GM19452 (cell line): ENCODE measurements at regions not wholly inside any gene's neighbourhood (a gene's known extent, or its start where the extent isn't known, plus 50 kb on each side); places are given as distances from the start of the nearest gene placed in this dataset.

Source experiments
- ATAC-seq: cut with Tn5 transposase; IDR thresholded peaks from one replicate; pipeline ENCODE4 v1.9.1; 2021; ENCODE audit not compliant: unreplicated experiment

DNA sequence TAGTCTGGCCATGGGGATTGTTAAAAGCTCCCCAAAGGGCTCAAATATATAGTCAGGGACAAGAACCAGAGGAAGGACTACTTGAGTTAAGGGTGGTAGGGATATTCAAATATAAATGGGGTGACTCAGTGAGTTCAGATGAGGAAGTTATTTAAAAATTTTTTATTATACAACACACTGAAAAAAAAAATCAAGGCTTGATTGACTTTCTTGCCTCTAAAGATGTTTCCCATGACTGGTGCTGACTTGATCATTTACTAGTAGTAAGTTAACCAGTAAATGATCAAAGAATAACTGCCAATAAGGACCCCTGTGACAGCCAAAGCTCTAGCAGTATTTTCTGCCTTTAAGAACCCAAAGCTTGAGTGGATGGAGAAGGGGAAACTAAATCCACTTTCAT, 357.6 kb upstream of the NR5A2 start:
- ATAC-seq, result no peak

DNA sequence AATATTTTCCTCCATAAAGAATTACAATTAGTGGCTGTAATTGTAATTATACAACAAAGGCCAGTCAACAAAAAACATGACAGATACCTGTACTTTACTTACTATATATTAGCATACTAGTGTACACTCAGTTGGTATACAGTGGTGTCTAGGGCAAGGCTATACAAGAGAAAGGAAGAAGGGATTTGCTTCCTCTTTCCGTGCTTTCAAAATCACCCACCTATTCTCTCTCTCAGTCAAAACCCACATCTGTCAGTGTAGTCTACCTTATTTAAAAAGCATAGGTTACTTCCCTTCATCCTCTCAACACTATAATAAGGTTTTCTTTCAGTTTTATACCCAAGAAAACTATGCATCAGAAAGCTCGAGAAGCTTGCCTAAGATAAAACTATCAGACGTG, 355.8 kb upstream of the NR5A2 start:
- ATAC-seq, result no peak

DNA sequence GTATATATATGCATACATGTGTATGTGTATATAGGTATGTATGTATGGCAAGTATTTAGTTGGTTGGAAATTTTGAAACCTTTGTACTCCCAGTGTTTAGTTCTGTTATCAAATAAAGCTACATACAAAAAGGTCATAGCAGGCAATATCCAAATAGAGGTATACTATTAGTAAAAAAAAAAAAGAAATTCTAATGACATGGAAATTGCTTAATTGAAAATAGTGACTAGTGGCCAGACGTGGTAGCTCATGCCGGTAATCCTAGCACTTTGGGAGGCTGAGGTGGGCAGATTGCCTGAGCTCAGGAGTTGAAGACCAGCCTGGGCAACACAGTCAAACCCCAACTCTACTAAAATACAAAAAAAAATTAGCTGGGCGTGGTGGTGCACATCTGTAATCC, 351.6 kb upstream of the NR5A2 start:
- ATAC-seq, result no peak

DNA sequence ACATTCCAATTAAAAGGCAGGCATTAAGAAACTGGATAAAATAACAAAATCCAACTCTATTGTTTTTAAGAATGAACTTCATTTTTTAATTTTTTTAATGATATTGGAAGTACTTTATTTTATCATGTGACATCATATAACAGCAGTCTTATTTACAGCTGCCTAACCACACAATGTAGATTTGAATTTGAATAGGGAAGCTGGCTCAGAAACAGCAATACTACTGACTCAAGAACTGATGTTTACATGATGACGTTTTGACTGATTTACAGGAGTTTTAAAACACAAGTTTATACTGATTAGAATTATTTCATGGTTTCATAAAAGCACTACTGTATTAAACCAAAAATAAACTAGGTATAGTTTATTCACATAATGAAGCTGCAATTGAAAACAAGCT, 348.7 kb upstream of the NR5A2 start:
- no peak for ATAC-seq

DNA sequence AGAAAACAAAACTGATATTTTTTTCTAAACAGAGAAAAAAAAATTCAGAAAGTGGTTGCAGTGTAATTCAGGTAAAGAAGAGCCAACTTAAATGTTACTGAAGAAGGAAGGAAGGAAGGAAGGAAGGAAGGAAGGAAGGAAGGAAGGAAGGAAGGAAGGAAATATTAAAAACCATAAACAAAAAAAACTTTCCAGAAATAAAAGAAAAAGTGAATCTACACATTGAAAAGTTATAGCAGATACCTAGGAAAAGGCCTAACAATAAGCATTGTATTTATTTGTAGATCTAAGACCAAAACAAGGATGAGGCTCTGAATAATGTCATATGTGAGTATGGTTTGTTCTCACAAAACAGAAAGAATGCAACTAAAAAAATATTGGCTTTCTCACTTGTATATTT, 345.4 kb upstream of the NR5A2 start:
- no peak for ATAC-seq

DNA sequence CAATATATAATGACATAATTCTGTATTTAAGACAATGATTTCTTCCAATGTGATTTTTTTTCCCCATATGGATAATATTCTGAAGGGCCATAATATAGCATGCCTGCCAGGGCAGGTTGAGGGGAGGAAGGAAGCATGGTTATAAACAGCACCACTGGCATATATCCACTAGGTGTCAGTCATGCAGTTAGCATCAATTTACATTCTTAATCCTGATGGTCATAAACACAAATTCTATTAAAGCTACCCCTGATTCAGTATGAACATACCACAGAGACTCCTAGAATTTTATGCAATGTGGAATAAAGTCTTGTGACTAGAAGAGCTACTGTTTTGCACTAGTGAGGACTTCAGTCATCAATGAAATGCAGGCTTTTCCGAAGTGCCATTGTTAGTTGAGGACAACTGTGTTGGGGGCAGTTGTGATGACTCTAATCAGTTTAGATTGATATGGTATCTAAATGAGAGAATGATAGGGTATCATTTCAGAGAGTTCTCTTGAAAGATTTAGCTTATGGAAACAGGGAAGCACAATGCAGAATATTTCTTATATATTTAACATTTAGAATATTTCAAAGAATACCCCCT, 342.7 kb upstream of the NR5A2 start:
- no peak for ATAC-seq

DNA sequence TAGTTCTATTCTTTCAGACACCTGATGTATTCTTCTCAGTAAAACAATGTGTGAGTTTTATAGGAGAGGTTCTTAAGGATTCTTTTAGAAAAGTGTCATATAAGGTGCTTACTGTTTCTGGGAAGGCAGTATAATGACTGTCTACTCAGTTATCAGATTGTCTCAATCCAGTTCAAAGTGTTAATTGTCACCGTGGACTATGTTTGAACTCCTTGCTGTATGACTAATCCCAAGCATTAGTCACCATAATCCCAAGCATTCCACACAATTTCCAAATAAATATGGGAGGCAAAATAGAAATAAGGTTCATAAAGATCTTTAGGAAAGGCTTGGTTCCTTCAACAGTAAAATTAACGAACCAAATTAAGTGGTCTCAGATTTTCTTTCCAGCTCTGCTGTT, 342.1 kb upstream of the NR5A2 start:
- ATAC-seq, result no peak

DNA sequence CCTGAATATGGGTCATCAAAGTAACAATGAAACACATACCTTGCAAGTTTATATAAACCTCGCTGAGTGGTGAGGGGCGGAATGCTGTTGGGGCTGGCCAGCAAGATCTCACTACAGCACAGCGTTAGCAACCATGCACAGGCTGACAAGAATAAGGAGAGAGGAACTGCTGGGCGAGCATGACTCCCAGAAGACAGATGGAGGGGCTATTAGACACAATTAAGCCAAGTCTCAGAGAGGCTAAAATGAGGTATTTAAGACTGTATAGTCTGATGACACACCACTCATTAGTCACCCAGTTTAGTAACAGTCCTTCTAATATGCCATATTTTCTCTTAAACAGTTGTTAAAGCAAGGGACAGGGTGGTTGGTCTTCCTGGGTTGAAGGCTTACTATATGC, 340.2 kb upstream of the NR5A2 start:
- no peak for ATAC-seq

DNA sequence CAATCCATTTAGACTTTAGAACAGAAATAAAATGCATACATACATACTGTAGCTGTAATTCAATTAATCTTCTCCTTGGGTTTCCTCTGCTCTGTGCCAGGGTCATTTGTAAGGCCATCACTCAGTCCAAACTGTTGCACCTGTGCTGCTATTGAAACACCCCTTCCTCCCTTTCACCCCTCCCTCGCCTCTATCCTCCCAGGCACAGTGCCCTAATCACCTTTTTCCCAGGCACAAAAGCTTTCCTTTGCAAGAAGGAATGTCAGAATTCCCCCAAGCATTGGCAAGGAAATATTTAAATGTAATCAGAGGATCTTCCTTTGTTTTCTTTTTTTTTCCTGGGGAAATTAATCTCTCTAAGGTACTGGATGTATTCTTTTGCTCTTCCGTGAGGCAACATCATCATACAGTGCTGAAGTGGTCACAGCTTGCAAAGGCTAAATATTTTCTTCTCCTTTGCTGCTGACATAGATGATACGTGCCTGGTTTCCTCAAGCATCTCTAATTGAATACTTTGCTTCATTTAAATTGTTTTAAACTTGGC, 339.3 kb upstream of the NR5A2 start:
- ATAC-seq, result no peak

DNA sequence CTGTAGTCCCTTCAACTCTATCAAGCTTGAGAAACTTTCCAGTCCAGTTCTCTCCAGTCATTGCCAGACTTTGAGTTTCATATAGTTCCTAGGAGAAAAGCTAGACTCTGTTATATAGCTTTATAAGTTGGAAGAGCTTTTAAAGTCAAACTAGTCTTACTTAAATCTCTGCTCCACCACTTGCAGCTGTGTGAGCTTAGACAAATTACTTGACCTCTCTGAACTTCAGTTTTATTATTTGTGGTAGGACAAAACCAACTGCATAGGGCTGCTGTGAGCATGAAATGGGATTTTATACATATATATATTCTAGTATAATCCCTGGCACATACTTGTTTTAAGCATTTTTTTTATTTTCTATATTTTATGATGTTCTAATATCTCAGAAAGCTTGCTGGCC, 338.7 kb upstream of the NR5A2 start:
- no peak for ATAC-seq

DNA sequence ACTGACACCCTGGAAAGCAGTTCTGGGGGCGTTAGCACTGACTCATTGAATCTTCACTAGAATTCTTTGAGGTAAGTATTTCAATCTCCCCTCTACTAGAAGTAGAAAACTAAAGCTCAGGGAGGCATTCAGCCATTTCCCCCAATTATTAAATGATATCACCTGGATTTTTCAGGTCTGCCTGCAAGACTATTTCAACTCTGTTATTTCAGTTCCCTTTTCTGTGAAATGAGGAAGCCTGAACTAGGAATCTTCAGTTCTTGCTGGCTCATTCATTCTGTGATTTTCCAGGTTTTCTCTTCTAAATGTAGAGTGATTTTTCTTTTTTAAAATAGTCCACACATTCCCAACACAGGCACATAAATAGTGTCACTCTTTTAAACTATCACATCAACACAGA, 337.0 kb upstream of the NR5A2 start:
- no peak for ATAC-seq

DNA sequence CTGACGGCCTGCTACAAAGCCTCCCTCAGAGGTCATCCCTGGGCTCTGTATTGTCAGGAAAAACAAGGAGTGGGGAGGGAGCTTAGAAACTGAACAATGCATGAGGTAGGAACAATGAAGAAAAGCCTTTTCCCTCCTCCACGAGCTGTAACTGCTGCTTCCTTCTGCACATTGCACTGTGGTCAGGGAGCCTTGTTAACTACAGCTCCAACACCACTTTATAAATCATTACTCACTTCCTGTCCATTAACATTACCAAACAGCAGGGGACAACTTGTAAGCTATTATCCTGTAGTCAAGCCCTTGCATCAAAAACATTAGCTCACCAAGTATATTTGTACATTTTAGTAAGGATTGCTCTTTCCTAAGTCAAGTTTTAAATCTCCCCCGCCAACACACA, 336.0 kb upstream of the NR5A2 start:
- no peak for ATAC-seq

DNA sequence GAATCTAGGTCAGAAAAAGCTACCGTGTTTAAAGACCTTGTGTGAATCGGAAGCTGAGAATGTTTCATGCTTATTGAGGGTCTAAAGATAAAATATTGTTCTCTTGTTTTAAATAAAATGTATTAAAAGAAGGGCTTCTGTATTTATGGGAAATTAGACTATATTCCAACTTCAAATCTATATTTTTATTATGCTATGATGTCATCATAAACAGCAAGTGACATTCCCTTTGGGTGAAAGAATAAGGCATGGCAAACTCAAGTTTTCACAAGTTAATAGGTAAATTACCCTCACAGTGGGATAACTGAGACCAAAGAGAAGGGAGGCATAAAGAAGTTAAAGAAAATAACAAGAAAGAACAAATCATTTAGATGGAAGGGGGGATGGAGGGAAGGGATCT, 333.8 kb upstream of the NR5A2 start:
- no peak for ATAC-seq

DNA sequence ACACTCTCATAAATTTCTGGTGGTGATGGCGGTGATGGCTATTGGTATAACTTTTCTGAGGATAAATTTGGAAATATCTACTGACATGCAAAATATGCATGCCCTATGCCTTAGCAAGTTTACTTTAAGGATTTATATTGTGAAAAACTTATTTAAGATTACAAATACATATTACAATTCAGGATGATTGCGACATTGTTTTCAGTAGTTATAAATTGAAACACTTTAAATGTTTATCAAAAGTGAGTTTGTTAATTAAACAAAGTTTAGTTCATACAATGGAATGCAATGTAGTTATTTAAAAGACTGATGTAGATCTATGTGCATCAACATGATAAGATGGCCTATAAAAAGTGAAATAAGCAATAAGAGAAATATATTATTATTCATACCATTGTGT, 331.3 kb upstream of the NR5A2 start:
- no peak for ATAC-seq

DNA sequence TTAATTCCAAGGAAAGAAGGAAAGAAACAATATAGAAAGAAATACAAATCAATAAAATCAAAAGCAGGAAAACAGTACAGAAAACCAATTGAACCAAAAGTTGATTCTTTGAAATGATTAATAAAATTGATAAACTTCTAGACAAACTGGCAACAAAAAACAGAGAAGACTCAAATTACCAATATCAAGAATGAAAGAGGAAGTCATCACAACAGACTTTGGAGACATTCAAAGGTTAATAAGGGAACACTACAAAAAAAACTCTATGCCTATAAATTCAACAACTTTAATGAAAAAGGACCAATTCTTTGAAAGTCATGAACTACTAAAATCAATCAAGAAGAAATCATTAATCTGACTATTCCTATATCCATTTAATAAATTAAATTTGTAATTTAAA, 329.3 kb upstream of the NR5A2 start:
- no peak for ATAC-seq

DNA sequence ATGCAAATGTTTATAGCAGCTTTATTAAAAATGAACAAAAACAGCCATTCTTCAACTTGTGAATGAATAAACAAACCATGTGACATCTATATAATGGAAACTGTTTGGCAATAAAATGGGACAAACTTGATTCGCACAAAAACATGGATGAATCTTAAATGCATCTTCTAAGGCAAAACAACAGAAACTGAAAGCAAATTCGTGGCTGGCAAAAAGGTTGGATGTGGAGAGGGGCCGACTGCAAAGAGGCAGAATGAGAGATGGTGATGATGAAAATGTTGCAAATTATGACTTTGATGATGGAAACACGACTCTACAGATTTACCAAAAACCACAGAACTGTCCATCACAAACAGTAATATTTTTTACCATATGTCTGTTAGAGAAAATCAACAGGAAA, 327.0 kb upstream of the NR5A2 start:
- ATAC-seq, result no peak

DNA sequence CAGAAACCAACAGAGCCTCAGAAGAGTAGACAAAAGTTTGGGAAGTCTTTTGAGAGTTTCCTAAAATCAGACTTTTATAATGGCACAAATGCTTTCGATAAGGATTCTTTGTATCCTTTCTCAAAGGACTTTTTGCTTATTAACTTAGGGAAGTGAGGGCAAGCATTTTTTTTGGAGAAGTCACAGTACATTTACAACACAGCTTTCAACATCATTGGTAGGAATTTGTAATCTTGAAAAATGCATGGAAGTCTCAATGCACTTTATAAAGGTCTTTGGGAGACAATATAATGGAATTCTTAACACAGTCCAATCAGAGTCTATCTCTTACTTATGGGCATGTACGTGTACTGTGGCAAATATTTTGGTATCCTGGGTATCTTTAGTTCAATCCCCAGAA, 325.8 kb upstream of the NR5A2 start:
- ATAC-seq, result no peak

DNA sequence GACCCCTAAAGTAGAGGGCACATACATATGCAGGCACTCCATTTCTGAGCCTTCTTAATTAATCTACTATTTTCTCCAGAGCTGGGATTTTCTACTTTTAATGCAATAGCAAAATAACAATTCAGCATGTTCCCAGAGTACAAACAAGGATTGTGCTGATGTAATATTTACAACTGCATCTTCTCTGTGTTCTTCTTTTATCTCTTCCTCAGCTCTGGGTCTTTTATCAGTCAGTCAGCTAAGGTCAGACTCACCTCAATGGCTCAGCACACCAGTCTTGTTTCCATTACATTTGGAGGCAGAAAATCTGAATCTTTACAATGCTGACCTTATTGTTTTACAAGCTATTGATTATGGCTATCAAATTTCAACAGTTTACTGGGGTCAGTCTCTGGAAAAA, 323.3 kb upstream of the NR5A2 start:
- no peak for ATAC-seq

DNA sequence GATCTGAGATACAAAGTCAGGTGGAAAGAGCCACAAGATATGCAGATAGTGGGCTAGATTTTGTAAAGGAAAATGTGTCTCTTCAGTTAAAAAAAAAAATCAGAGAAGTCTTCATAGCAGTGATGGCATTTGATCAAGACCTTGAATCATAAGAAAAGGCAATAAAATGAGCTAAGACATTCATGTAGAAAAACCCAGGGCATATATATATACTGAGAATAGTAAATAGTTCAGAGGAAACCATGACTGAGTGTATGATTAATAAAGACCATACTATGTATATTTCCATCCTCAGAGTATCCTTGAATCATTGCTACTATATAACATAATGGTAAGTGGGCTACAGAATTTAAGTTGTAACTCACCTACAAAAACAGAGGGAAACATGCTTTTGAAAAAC, 321.7 kb upstream of the NR5A2 start:
- no peak for ATAC-seq

DNA sequence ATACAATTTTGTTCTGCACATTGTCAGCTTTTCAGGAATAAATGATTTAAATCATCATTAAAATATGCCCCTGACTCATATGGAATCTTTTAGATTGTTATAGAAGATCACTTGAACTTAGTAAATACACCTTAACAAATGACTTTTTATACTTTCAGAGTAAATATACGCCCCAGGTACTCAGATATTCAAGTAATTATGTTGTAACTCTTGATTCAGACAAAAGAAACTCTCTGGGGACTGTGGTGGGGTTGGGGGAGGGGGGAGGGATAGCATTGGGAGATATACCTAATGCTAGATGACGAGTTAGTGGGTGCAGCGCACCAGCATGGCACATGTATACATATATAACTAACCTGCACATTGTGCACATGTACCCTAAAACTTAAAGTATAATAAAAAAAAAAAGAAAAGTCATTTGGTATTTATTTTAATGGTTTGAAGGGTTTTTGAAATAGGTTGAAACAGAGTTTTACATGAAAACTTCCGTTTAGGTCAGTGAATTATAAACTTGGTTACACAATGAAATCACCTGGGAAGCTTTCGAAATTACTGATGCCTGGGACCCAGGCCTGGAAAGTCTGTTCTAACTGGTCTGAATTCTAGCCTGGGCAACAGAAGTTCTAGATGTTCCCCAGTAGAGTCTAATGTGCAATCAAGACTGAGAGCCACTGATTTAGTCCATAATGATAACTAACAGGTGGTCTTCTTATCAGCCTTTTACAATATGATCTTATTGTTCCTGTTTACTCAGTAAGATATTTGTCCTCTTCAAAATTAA, 320.5 kb upstream of the NR5A2 start:
- no peak for ATAC-seq

DNA sequence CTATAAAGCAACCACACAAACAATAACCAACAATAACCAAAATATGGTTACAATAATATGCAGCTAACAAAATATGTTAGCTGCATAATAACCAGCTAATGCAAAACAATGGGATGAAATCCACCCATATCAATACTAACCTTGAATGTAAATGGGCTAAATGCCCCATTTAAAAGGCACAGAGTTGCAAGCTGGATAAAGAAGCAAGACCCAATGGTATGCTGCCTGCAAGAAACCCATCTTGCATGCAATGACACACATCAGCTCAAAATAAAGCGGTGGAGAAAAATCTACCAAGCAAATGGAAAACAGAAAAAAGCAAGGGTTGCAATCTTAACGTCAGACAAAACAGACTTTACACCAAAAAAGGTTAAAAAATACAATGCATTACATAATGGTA, 316.5 kb upstream of the NR5A2 start:
- ATAC-seq, result no peak

DNA sequence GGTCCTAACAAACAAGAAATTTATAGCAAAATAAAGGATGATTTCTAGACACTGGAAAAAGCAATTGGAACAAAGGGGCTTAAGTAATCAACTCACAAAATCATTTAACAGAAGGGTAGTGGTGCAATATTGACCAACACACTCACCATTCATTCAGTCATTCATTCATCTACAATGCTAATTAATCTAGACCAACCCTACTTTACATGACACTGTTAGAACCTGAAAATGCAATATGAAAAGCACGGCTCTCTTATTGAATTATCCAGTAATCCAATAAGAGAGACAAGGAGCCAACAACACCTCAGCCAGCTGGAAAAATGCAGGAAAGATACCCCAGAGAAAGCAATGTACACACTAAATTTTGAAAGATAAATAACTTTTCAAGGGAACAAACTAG, 310.8 kb upstream of the NR5A2 start:
- ATAC-seq, result no peak
